HEK293 (cell line): ENCODE measurements at regions not wholly inside any gene's neighbourhood (a gene's known extent, or its start where the extent isn't known, plus 50 kb on each side); places are given as distances from the start of the nearest gene placed in this dataset.

Source experiments
- CTCF ChIA-PET: fragments of 350-600 bp; formaldehyde crosslinking; extraction: SDS; loops from one replicate; lab custom pipeline; 2021; ENCODE audit warnings: antibody characterized with exemption; lab: Yijun Ruan, JAX
- POLR2A ChIA-PET: fragments of 300-600 bp; formaldehyde crosslinking; extraction: SDS; loops from one replicate; lab custom pipeline; 2020; ENCODE audit warnings: antibody characterized with exemption, inconsistent platforms; lab: Yijun Ruan, JAX
- H3K27ac ChIP-seq: fragments of 200-500 bp; sonication (Bioruptor generic); 2 replicates; pipeline ENCODE4 v1.5.1; 2014; ENCODE audit warnings: low read depth, low read length, control low read depth, inconsistent platforms; ENCODE audit errors: extremely low read depth
- H3K36me3 ChIP-seq, 2 experiments: fragments of 200-500 bp in 1 of 2; sonication (Bioruptor generic) in 1 of 2; 1 replicate in 1 of 2; 2 replicates in 1 of 2; pipeline ENCODE4 v1.5.1; 2014 to 2017; ENCODE audit warnings: inconsistent platforms in 2 of 2, low read length in 2 of 2; ENCODE audit not compliant: control insufficient read depth in 2 of 2, insufficient read depth in 1 of 2
- H3K4me1 ChIP-seq: fragments of 200-500 bp; sonication (Bioruptor generic); 2 replicates; pipeline ENCODE4 v1.5.1; 2014; ENCODE audit warnings: mild to moderate bottlenecking, low read length, inconsistent platforms; ENCODE audit not compliant: control insufficient read depth, insufficient read depth
- H3K4me3 ChIP-seq: 2 replicates; pipeline ENCODE4 v1.5.1; 2011; ENCODE audit warnings: low read depth, mild to moderate bottlenecking, control low read depth, low read length, moderate library complexity
- H3K9me3 ChIP-seq: fragments of 200-500 bp; sonication (Bioruptor generic); 2 replicates; pipeline ENCODE4 v1.5.1; 2014; ENCODE audit warnings: low read depth, low read length, inconsistent platforms; ENCODE audit not compliant: control insufficient read depth, insufficient read depth
- GLIS1 ChIP-seq: fragments of 450-650 bp; formaldehyde crosslinking; IDR thresholded peaks from 2 replicates; pipeline ENCODE4 v1.5.1; 2016; ENCODE audit warnings: missing biosample characterization, missing genetic modification characterization
- KLF8 ChIP-seq: fragments of 450-650 bp; formaldehyde crosslinking; IDR thresholded peaks from 2 replicates; pipeline ENCODE4 v1.5.1; 2016; ENCODE audit warnings: missing biosample characterization, missing genetic modification characterization
- PRDM1 ChIP-seq: fragments of 450-650 bp; formaldehyde crosslinking; IDR thresholded peaks from 2 replicates; pipeline ENCODE4; 2016; ENCODE audit warnings: missing biosample characterization, missing genetic modification characterization
- SP2 ChIP-seq: fragments of 450-650 bp; formaldehyde crosslinking; IDR thresholded peaks from 2 replicates; pipeline ENCODE4 v1.5.1; 2016; ENCODE audit warnings: missing biosample characterization, missing genetic modification characterization
- SP7 ChIP-seq: fragments of 450-650 bp; formaldehyde crosslinking; IDR thresholded peaks from 2 replicates; pipeline ENCODE4 v1.5.1; 2016; ENCODE audit warnings: missing biosample characterization, missing genetic modification characterization
- ZBTB21 ChIP-seq: fragments of 450-650 bp; formaldehyde crosslinking; IDR thresholded peaks from 2 replicates; pipeline ENCODE4 v1.5.1; 2017; ENCODE audit warnings: missing biosample characterization, missing genetic modification characterization
- ZNF155 ChIP-seq: fragments of 450-650 bp; formaldehyde crosslinking; IDR thresholded peaks from 2 replicates; pipeline ENCODE4 v1.5.1; 2016; ENCODE audit warnings: missing biosample characterization, missing genetic modification characterization
- ZNF302 ChIP-seq: fragments of 450-650 bp; formaldehyde crosslinking; IDR thresholded peaks from 2 replicates; pipeline ENCODE4 v1.5.1; 2016; ENCODE audit warnings: missing biosample characterization, missing genetic modification characterization, low read depth
- ZNF600 ChIP-seq: fragments of 450-650 bp; formaldehyde crosslinking; IDR thresholded peaks from 2 replicates; pipeline ENCODE4 v1.5.1; 2016; ENCODE audit warnings: missing biosample characterization, missing genetic modification characterization
- ZNF660 ChIP-seq: fragments of 450-650 bp; IDR thresholded peaks from 2 replicates; pipeline ENCODE4 v1.5.1; 2018; ENCODE audit warnings: missing biosample characterization, mild to moderate bottlenecking, missing genetic modification characterization
- TF ChIP-seq, protein P1 (sequence below): fragments of 450-650 bp; formaldehyde crosslinking; IDR thresholded peaks from 2 replicates; pipeline ENCODE4 v1.5.1; 2016; ENCODE audit warnings: missing biosample characterization, missing genetic modification characterization
- TF ChIP-seq, protein P2 (sequence below): fragments of 450-650 bp; formaldehyde crosslinking; IDR thresholded peaks from 2 replicates; pipeline ENCODE4 v1.5.1; 2016; ENCODE audit warnings: missing biosample characterization, missing genetic modification characterization, borderline replicate concordance
- TF ChIP-seq, protein P3 (sequence below): fragments of 450-650 bp; formaldehyde crosslinking; IDR thresholded peaks from 2 replicates; pipeline ENCODE4 v1.5.1; 2016; ENCODE audit warnings: missing biosample characterization, missing genetic modification characterization, borderline replicate concordance
- TF ChIP-seq, protein P4 (sequence below): fragments of 450-650 bp; formaldehyde crosslinking; IDR thresholded peaks from 2 replicates; pipeline ENCODE4 v1.5.1; 2016; ENCODE audit warnings: missing biosample characterization, missing genetic modification characterization
- TF ChIP-seq, protein P5 (sequence below): fragments of 450-650 bp; IDR thresholded peaks from 2 replicates; pipeline ENCODE4 v1.5.1; 2018; ENCODE audit warnings: missing biosample characterization, missing genetic modification characterization

DNA sequence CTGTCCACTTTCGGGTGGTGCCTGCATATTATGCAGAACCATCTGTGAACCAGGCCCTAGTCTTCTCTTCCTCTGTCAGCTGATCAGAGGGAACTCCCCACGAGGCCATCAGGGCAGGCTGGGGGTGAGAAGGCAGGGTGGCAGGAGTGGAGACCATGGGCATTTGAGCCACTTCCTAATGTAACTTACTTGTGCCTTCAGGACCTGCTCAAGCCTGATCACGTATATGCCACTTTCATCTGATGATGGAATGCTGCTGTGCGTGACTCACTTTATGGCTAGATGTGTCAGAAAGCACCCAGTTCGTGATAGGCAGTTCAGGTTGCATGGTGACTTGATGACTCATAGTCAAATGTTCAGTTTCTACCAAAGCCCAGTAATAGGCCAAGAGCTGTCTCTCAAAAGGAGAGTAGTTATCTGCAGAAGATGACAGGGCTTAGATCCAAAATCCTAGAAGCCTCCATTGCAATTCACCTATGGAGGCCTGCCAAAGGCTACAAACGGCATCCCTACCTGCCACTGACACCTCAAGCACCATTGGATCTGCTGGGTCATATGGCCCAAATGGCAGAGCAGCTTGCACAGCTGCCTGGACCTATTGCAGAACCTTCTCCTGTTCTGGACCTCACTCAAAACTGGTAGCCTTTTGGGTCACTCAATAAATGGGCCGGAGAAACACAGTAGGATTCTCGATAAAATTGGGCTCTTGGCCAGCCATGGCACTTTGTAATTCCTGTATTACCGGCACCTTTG, 197.7 kb upstream of the PROK2 start (continued):
- TF ChIP-seq, protein P1, sequence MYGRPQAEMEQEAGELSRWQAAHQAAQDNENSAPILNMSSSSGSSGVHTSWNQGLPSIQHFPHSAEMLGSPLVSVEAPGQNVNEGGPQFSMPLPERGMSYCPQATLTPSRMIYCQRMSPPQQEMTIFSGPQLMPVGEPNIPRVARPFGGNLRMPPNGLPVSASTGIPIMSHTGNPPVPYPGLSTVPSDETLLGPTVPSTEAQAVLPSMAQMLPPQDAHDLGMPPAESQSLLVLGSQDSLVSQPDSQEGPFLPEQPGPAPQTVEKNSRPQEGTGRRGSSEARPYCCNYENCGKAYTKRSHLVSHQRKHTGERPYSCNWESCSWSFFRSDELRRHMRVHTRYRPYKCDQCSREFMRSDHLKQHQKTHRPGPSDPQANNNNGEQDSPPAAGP, result 0 out of 2 replicates have a peak, but pooled peaks have one; percentile 33
- TF ChIP-seq ZBTB21 (tag by site-specific recombination) (peak; percentile 77; the same call in 1 of the 2 replicates), PRDM1 (peak; percentile 44; the same call in 1 of the 2 replicates), KLF8 (tag by site-specific recombination) (0 out of 2 replicates have a peak, but pooled peaks have one; percentile 16), SP2 (tag by site-specific recombination) (0 out of 2 replicates have a peak, but pooled peaks have one; percentile 10), ZNF660 (tag by site-specific recombination) (peak; percentile 60; the same call in 1 of the 2 replicates)
- TF ChIP-seq, all 188 proteins: peak for 22; not testable (repeated sequence) for 166

DNA sequence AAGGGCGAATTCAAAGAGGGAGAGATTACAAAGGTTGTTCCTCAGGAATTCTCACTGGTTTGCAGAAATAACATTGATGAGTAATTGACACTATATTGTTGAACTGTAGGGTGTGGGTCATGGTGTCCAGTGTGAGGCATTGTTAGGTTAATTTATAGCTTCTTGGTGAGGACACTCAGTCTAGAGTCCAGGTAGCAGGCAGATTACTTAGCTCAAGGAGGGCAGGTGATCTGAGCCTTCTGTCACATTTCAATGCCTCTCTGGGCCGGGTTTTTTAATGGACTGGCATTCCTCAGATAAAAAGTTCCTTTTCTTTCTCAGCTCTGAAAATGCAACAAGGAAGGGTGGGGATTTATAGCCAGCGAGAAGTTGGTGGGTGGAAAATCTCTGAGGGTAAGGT, 194.2 kb upstream of the PROK2 start:
- Histone ChIP-seq H3K36me3 (no peaks in the 10 kb centered on the region), H3K27ac (no peak overlapping the region), H3K4me3 (no peak overlapping the region), H3K4me1 (peaks cover 3% of the 10 kb centered on the region; the same call in 1 of the 2 replicates), H3K9me3 (no peaks in the 10 kb centered on the region)
- ChIA-PET POLR2A (no interaction called here), CTCF (interaction anchor here (1.2 kb wide), 1 partner anchor 10 kb away, joined by 3 read pairs; no protein-coding TSS in a partner anchor)
- no peak for TF ChIP-seq GLIS1 (tag by site-specific recombination)
- TF ChIP-seq SP7 (tag by site-specific recombination), result no peak
- TF ChIP-seq, protein P2, sequence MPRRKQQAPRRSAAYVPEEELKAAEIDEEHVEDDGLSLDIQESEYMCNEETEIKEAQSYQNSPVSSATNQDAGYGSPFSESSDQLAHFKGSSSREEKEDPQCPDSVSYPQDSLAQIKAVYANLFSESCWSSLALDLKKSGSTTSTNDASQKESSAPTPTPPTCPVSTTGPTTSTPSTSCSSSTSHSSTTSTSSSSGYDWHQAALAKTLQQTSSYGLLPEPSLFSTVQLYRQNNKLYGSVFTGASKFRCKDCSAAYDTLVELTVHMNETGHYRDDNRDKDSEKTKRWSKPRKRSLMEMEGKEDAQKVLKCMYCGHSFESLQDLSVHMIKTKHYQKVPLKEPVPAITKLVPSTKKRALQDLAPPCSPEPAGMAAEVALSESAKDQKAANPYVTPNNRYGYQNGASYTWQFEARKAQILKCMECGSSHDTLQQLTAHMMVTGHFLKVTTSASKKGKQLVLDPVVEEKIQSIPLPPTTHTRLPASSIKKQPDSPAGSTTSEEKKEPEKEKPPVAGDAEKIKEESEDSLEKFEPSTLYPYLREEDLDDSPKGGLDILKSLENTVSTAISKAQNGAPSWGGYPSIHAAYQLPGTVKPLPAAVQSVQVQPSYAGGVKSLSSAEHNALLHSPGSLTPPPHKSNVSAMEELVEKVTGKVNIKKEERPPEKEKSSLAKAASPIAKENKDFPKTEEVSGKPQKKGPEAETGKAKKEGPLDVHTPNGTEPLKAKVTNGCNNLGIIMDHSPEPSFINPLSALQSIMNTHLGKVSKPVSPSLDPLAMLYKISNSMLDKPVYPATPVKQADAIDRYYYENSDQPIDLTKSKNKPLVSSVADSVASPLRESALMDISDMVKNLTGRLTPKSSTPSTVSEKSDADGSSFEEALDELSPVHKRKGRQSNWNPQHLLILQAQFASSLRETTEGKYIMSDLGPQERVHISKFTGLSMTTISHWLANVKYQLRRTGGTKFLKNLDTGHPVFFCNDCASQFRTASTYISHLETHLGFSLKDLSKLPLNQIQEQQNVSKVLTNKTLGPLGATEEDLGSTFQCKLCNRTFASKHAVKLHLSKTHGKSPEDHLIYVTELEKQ (tag by site-specific recombination), result no peak
- TF ChIP-seq ZNF302 (tag by site-specific recombination), result no peak
- TF ChIP-seq ZNF600, result no peak
- TF ChIP-seq, protein P3, sequence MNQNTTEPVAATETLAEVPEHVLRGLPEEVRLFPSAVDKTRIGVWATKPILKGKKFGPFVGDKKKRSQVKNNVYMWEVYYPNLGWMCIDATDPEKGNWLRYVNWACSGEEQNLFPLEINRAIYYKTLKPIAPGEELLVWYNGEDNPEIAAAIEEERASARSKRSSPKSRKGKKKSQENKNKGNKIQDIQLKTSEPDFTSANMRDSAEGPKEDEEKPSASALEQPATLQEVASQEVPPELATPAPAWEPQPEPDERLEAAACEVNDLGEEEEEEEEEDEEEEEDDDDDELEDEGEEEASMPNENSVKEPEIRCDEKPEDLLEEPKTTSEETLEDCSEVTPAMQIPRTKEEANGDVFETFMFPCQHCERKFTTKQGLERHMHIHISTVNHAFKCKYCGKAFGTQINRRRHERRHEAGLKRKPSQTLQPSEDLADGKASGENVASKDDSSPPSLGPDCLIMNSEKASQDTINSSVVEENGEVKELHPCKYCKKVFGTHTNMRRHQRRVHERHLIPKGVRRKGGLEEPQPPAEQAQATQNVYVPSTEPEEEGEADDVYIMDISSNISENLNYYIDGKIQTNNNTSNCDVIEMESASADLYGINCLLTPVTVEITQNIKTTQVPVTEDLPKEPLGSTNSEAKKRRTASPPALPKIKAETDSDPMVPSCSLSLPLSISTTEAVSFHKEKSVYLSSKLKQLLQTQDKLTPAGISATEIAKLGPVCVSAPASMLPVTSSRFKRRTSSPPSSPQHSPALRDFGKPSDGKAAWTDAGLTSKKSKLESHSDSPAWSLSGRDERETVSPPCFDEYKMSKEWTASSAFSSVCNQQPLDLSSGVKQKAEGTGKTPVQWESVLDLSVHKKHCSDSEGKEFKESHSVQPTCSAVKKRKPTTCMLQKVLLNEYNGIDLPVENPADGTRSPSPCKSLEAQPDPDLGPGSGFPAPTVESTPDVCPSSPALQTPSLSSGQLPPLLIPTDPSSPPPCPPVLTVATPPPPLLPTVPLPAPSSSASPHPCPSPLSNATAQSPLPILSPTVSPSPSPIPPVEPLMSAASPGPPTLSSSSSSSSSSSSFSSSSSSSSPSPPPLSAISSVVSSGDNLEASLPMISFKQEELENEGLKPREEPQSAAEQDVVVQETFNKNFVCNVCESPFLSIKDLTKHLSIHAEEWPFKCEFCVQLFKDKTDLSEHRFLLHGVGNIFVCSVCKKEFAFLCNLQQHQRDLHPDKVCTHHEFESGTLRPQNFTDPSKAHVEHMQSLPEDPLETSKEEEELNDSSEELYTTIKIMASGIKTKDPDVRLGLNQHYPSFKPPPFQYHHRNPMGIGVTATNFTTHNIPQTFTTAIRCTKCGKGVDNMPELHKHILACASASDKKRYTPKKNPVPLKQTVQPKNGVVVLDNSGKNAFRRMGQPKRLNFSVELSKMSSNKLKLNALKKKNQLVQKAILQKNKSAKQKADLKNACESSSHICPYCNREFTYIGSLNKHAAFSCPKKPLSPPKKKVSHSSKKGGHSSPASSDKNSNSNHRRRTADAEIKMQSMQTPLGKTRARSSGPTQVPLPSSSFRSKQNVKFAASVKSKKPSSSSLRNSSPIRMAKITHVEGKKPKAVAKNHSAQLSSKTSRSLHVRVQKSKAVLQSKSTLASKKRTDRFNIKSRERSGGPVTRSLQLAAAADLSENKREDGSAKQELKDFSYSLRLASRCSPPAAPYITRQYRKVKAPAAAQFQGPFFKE (tag by site-specific recombination), result no peak
- TF ChIP-seq, protein P4, sequence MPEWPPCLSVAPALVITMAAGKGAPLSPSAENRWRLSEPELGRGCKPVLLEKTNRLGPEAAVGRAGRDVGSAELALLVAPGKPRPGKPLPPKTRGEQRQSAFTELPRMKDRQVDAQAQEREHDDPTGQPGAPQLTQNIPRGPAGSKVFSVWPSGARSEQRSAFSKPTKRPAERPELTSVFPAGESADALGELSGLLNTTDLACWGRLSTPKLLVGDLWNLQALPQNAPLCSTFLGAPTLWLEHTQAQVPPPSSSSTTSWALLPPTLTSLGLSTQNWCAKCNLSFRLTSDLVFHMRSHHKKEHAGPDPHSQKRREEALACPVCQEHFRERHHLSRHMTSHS, result no peak
- no peak for TF ChIP-seq ZNF155
- TF ChIP-seq, protein P5, sequence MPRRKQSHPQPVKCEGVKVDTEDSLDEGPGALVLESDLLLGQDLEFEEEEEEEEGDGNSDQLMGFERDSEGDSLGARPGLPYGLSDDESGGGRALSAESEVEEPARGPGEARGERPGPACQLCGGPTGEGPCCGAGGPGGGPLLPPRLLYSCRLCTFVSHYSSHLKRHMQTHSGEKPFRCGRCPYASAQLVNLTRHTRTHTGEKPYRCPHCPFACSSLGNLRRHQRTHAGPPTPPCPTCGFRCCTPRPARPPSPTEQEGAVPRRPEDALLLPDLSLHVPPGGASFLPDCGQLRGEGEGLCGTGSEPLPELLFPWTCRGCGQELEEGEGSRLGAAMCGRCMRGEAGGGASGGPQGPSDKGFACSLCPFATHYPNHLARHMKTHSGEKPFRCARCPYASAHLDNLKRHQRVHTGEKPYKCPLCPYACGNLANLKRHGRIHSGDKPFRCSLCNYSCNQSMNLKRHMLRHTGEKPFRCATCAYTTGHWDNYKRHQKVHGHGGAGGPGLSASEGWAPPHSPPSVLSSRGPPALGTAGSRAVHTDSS (tag by site-specific recombination), result no peak
